NCI-H82 treated with DMSO at 0.1 percent for 48 hours (cell line): ENCODE measurements at regions not wholly inside any gene's neighbourhood (a gene's known extent, or its start where the extent isn't known, plus 50 kb on each side); places are given as distances from the start of the nearest gene placed in this dataset.

Source experiments
- DNase-seq: peaks from one replicate; lab custom pipeline; 2025; ENCODE audit not compliant: unreplicated experiment; lab: John Stamatoyannopoulos, UW

GRCh38 chr1:4512636-4513035, 141.8 kb upstream of the AJAP1 start:
- no peak for DNase-seq

GRCh38 chr1:4513685-4514084, 140.7 kb upstream of the AJAP1 start:
- no peak for DNase-seq

- no peak for DNase-seq
Measured at GRCh38 chr1:4515727-4516289, 138.6 kb upstream of the AJAP1 start.

GRCh38 chr1:4516596-4516995, 137.8 kb upstream of the AJAP1 start:
- DNase-seq, result no peak

- DNase-seq, result no peak
Measured at GRCh38 chr1:4517186-4517954, 137.0 kb upstream of the AJAP1 start.

GRCh38 chr1:4518621-4519020, 135.8 kb upstream of the AJAP1 start:
- DNase-seq, result no peak

- DNase-seq, result no peak
Measured at GRCh38 chr1:4519954-4520353, 134.5 kb upstream of the AJAP1 start.

- DNase-seq, result no peak
Measured at GRCh38 chr1:4523551-4523950, 130.9 kb upstream of the AJAP1 start.

GRCh38 chr1:4526747-4527146, 127.7 kb upstream of the AJAP1 start:
- no peak for DNase-seq

GRCh38 chr1:4527819-4528218, 126.6 kb upstream of the AJAP1 start:
- no peak for DNase-seq

- DNase-seq, result no peak
Measured at GRCh38 chr1:4528590-4528989, 125.8 kb upstream of the AJAP1 start.

- no peak for DNase-seq
Measured at GRCh38 chr1:4529446-4530165, 124.8 kb upstream of the AJAP1 start.

GRCh38 chr1:4530166-4530785, 124.1 kb upstream of the AJAP1 start:
- DNase-seq, result no peak

GRCh38 chr1:4531842-4532241, 122.6 kb upstream of the AJAP1 start:
- no peak for DNase-seq

- DNase-seq, result no peak
Measured at GRCh38 chr1:4532656-4533055, 121.8 kb upstream of the AJAP1 start.

- no peak for DNase-seq
Measured at GRCh38 chr1:4546911-4547310, 107.5 kb upstream of the AJAP1 start.

- DNase-seq, result no peak
Measured at GRCh38 chr1:4549930-4550329, 104.5 kb upstream of the AJAP1 start.

- no peak for DNase-seq
Measured at GRCh38 chr1:4550941-4551340, 103.5 kb upstream of the AJAP1 start.

- DNase-seq, result no peak
Measured at GRCh38 chr1:4551706-4552105, 102.7 kb upstream of the AJAP1 start.

GRCh38 chr1:4553761-4554160, 100.6 kb upstream of the AJAP1 start:
- no peak for DNase-seq

- DNase-seq, result no peak
Measured at GRCh38 chr1:4554271-4554865, 100.0 kb upstream of the AJAP1 start.
